CD4-positive, alpha-beta T cell treated with Interleukin-17A for 1 hour (primary cell): ENCODE measurements at regions not wholly inside any gene's neighbourhood (a gene's known extent, or its start where the extent isn't known, plus 50 kb on each side); places are given as distances from the start of the nearest gene placed in this dataset.
A peak's percentile ranks its signal among the peaks of the same experiment; 100 is the strongest.

Experiments used
- DNase-seq: peaks from one replicate; pipeline ENCODE4 v3.0.0-alpha.2; 2020

- no peak for DNase-seq
Observed at GRCh38 chr6:142500250-142500786, 198.5 kb downstream of the ADGRG6 start.

DNA sequence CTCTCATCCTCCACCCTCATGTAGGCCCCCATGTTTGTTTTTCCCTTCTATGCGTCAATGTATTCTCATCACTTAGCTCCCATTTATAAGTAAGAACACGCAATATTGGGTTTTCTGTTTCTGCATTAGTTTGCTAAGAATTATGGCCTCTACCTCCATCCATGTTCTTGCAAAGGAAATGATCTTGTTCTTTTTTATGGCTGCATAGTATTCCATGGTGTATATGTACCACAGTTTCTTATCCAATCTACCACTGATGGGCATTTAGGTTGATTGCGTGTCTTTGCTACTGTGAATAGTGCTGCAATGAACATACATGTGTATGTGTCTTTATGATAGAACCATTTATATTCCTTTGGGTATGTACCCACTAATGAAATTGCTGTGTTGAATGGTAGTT is 200.0 kb downstream of the ADGRG6 start:
- DNase-seq, result no peak

DNA sequence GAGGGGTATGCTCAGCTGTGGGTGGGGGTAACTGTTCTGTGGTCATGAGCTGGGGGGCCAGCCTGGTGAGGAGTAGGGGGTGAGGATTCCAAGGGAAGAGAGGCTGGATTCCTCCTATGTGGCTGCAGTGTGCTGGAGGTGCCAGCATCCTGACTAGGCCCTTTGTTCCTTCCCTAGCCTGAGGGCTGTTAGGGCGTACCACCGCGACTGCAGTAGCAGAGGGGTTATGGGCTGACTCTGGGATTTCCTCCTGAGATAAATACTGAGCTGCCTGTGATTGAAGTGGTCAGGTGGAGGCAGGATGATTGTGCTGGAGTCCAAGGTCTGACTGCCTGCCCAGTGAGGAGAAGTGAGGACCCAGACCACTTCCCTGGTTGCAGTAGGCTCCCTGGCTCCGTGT is 205.3 kb downstream of the ADGRG6 start:
- DNase-seq, result no peak

DNA sequence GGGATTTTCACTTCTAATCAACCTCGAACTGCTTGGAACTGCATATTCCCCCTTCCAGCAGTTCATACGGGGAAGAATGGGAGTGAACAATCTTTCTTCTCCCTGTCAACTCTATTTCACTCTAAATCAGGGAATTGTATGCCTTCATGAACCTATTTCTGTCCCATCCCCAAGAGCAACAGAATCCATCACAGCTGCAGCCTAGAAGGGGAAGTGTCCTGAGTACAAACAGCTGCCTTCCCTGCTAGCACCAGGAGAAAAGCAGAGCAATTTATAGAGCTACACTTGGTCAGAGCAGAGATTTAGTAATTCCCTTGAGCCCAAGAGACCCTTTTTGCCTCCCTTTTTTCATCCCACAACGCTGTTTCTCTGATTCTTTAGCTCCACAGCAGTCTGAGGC is 208.4 kb downstream of the ADGRG6 start:
- DNase-seq, result no peak

DNA sequence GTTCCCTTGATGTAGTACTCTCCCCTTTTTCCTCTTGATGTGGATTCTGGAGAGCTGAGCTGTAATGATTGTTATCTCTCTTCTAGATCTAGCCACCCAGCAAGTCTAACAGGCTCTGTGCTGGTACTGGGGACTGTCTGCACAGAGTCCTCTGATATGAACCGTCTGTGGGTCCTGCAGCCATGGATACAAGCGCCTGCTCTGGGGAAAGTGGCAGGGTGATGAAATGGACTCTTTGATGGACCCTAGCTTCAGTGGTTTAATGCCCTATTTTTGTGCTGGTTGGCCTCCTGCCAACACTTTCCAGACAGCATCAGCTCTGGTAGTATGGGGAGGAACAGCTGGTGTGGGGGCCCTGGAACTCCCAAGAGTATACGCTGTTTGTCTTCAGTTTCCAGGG is 216.3 kb downstream of the ADGRG6 start:
- DNase-seq, result no peak

GRCh38 chr6:142518761-142519160 is 217.0 kb downstream of the ADGRG6 start:
- DNase-seq, result no peak

- no peak for DNase-seq
Observed at GRCh38 chr6:142521791-142522190, 220.0 kb downstream of the ADGRG6 start.

DNA sequence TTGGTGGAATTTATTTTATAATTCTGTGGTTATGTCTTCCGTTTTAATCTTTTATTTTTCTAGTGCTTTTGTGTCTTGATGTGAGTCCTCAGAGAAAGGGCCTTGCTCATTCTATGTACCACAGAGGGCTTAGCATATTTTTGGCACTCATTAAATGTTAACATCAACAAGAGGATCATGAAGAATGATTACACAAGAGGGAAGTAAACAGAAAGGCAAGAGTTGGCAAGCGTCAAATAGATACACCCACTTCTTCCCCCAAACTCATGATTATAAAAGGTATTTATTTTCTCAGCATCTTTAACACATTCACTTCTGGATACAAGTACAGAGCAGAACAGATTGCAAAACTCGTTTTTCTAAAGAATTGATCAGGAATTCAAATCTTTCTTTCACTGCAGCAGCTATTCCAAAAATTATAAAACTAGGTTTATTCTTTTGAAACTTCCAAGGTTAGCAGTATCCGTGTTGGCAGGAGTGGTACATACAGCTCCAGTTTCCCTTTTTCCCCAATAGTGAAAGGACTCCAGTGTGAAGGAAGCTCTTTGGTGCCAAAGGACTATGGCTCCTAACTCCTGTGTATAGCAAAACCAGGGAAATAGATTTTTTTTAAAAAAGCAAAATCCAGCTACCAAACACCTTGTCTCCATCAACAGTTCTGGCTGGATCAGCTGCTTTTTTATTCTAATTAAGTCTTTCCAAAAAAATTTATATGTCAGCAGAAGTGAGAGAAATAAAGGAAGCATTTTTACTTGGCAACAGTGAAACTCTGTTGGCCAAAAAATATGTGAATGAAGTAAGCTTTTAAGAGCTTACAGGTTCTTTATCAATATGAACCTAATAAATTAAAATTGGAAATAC is 221.9 kb downstream of the ADGRG6 start:
- no peak for DNase-seq

GRCh38 chr6:142530566-142530965 is 228.8 kb downstream of the ADGRG6 start:
- DNase-seq, result no peak

GRCh38 chr6:142531727-142532126 is 229.9 kb downstream of the ADGRG6 start:
- no peak for DNase-seq

GRCh38 chr6:142534076-142534475 is 232.3 kb downstream of the ADGRG6 start:
- no peak for DNase-seq

DNA sequence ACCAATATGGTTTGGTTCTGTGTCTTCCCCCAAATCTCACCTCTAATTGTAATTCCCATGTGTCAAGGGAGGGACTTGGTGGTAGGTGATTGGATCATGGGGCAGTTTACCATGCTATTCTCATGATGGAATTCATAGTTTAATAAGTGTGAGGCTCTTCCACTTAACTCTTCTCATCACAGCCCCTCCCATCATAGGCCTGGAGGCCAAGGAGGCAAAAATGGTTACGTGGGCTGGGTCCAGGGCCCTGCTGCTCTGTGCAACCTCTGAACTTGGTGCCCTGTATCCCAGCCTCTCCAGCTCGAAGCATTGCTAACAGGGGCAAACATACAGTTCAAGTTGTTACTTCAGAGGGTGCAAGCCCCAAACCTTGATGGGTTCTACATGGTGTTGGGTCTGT is 232.7 kb downstream of the ADGRG6 start:
- no peak for DNase-seq

- DNase-seq, result peak; percentile 10
Observed at GRCh38 chr6:142537612-142538478, 236.0 kb downstream of the ADGRG6 start.

GRCh38 chr6:142542704-142543233 is 241.0 kb downstream of the ADGRG6 start:
- no peak for DNase-seq

GRCh38 chr6:142543606-142544005 is 241.8 kb downstream of the ADGRG6 start:
- no peak for DNase-seq

DNA sequence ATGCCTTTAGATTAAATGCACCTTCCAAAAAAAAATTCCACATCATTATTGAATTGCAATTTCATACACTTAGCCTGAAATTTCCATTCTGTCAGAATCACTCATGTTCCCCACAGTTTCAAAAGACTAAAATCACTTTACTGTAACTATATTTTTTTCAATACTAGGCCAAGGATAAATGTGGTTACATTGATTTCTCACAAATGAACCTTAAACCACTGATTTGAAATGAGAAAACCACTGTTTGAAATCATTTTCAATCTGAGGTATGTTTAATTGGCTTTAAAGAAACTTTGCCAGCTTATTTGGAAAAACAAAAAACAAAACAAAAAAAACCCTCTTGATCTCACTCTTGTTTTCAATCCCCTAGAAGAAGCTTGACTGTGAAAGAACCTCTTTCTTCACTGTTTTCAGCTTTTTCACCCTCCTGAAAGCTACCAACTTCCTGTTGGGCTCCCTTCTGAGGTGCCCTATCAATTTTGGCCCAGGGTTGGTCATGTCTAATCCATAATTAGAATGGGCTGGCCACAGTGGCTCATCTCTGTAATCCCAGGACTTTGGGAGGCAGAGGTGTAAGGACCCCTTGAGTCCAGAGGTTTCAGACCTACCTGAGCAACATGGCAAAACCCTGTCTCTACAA is 242.5 kb downstream of the ADGRG6 start:
- DNase-seq, result no peak

- DNase-seq, result no peak
Observed at GRCh38 chr6:142545147-142545546, 243.3 kb downstream of the ADGRG6 start.

DNA sequence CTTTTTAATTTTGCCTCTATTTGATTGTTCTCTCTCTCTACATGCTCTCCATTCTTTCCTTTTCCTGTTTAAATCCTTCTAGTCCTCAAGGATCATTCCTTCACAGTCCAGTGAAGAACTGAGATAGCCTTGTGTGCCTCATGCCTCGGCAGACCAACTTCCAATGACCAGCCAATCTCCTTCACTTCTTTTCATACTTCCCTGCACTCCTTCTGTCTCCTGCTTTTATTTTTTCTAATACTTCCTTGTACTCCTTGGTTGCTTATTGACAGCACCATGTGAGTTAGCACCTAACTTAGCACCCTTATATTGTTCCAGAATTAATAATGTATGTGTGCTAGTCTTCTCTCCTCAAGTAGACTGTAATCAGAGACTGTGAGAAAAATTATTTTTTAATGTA is 246.8 kb downstream of the ADGRG6 start:
- DNase-seq, result no peak

GRCh38 chr6:142550310-142551063 is 248.7 kb downstream of the ADGRG6 start:
- no peak for DNase-seq

DNA sequence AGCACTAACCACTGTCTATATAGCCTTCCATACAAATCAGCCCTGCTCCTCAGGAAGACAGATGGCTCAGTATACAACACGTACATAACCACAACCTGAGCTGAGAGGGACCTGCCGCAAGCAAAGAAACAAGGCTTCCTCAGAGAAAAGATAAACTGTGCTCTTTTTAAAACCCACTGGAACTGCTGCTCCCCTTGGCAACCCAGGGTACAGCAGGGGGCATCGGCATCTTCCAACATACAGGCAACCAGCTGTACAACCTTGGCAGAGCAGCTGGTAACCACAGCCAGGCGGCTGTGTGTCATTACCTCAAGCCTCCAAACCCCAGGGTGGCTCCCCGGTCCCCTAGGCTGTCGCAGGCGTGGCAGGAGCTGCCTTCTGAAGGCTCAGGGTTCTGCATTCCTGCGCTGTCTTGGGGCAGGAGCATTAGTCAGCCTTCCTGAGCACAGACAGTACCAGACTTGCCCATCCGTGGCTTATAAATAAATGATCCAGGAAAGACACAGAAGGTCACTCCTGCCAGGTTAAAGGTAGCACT is 249.5 kb downstream of the ADGRG6 start:
- DNase-seq, result no peak

GRCh38 chr6:142558786-142559185 is 257.0 kb downstream of the ADGRG6 start:
- DNase-seq, result no peak
